ENCODE measurements at regions not wholly inside any gene's neighbourhood (a gene's known extent, or its start where the extent isn't known, plus 50 kb on each side); places are given as distances from the start of the nearest gene placed in this dataset.

- no peak for DNase-seq
Measured at GRCh38 chr10:4029866-4030265, 244.9 kb upstream of the KLF6 start.

GRCh38 chr10:4028854-4029583 lies 244.0 kb upstream of the KLF6 start:
- DNase-seq = no peak

GRCh38 chr10:4028027-4028471 lies 243.0 kb upstream of the KLF6 start:
- no peak for DNase-seq

- DNase-seq = no peak
Measured at GRCh38 chr10:4025339-4025738, 240.3 kb upstream of the KLF6 start.

GRCh38 chr10:4024516-4025245 lies 239.7 kb upstream of the KLF6 start:
- DNase-seq = no peak

GRCh38 chr10:4024027-4024426 lies 239.0 kb upstream of the KLF6 start:
- no peak for DNase-seq

- no peak for DNase-seq
Measured at GRCh38 chr10:4022473-4022872, 237.5 kb upstream of the KLF6 start.

GRCh38 chr10:4020631-4021030 lies 235.6 kb upstream of the KLF6 start:
- DNase-seq = no peak

GRCh38 chr10:4018054-4018511 lies 233.1 kb upstream of the KLF6 start:
- DNase-seq = no peak

- DNase-seq = no peak
Measured at GRCh38 chr10:4017336-4017735, 232.3 kb upstream of the KLF6 start.

GRCh38 chr10:4016214-4016740 lies 231.3 kb upstream of the KLF6 start:
- DNase-seq = no peak

- peak; percentile 45 to 50 for DNase-seq
Measured at GRCh38 chr10:4013651-4014121, 228.7 kb upstream of the KLF6 start.

- no peak for DNase-seq
Measured at GRCh38 chr10:4012848-4013247, 227.8 kb upstream of the KLF6 start.

- DNase-seq = no peak
Measured at GRCh38 chr10:4011136-4011812, 226.3 kb upstream of the KLF6 start.

- no peak for DNase-seq
Measured at GRCh38 chr10:4008676-4009382, 223.8 kb upstream of the KLF6 start.

- DNase-seq = no peak
Measured at GRCh38 chr10:4007771-4008170, 222.8 kb upstream of the KLF6 start.

- no peak for DNase-seq
Measured at GRCh38 chr10:4006858-4007257, 221.8 kb upstream of the KLF6 start.

GRCh38 chr10:4006051-4006450 lies 221.0 kb upstream of the KLF6 start:
- no peak for DNase-seq

- DNase-seq = no peak
Measured at GRCh38 chr10:4004990-4005389, 220.0 kb upstream of the KLF6 start.

- no peak for DNase-seq
Measured at GRCh38 chr10:4004144-4004543, 219.1 kb upstream of the KLF6 start.

GRCh38 chr10:4003348-4003973 lies 218.5 kb upstream of the KLF6 start:
- no peak for DNase-seq

GRCh38 chr10:4001811-4002210 lies 216.8 kb upstream of the KLF6 start:
- no peak for DNase-seq
